ENCODE measurements at regions not wholly inside any gene's neighbourhood (a gene's known extent, or its start where the extent isn't known, plus 50 kb on each side); places are given as distances from the start of the nearest gene placed in this dataset.
"Not testable (repeated sequence)": the region's sequence is repeated elsewhere in the genome, so short reads cannot be mapped to it uniquely, and the experiment has no call there.

GRCh38 chr5:89630064-89630463, 747.1 kb upstream of the MEF2C start:
- DNase-seq (ENCODE audit: low spot score), result not testable (repeated sequence)

- no peak for DNase-seq (ENCODE audit: low spot score)
Measured at GRCh38 chr5:89628876-89629635, 746.1 kb upstream of the MEF2C start.

GRCh38 chr5:89615839-89616518, 733.0 kb upstream of the MEF2C start:
- DNase-seq (ENCODE audit: low spot score), result no peak

GRCh38 chr5:89613222-89613956, 730.4 kb upstream of the MEF2C start:
- no peak for DNase-seq (ENCODE audit: low spot score)

GRCh38 chr5:89606939-89607534, 724.1 kb upstream of the MEF2C start:
- DNase-seq (ENCODE audit: low spot score), result no peak

- DNase-seq (ENCODE audit: low spot score), result no peak
Measured at GRCh38 chr5:89604342-89604741, 721.4 kb upstream of the MEF2C start.

GRCh38 chr5:89601880-89602279, 718.9 kb upstream of the MEF2C start:
- no peak for DNase-seq (ENCODE audit: low spot score)

GRCh38 chr5:89597878-89598277, 714.9 kb upstream of the MEF2C start:
- no peak for DNase-seq (ENCODE audit: low spot score)

- DNase-seq (ENCODE audit: low spot score), result no peak
Measured at GRCh38 chr5:89596821-89597220, 713.8 kb upstream of the MEF2C start.

GRCh38 chr5:89595056-89595455, 712.1 kb upstream of the MEF2C start:
- no peak for DNase-seq (ENCODE audit: low spot score)

- DNase-seq (ENCODE audit: low spot score), result peak; percentile 11
Measured at GRCh38 chr5:89584339-89584956, 701.5 kb upstream of the MEF2C start.

GRCh38 chr5:89583534-89583933, 700.5 kb upstream of the MEF2C start:
- DNase-seq (ENCODE audit: low spot score), result no peak

GRCh38 chr5:89582768-89583339, 699.9 kb upstream of the MEF2C start:
- DNase-seq (ENCODE audit: low spot score), result no peak

GRCh38 chr5:89580976-89581375, 698.0 kb upstream of the MEF2C start:
- no peak for DNase-seq (ENCODE audit: low spot score)

GRCh38 chr5:89575319-89575718, 692.3 kb upstream of the MEF2C start:
- no peak for DNase-seq (ENCODE audit: low spot score)

- peak; percentile 36 for DNase-seq (ENCODE audit: low spot score)
Measured at GRCh38 chr5:89573345-89573744, 690.4 kb upstream of the MEF2C start.

- DNase-seq (ENCODE audit: low spot score), result no peak
Measured at GRCh38 chr5:89572696-89573095, 689.7 kb upstream of the MEF2C start.

- DNase-seq (ENCODE audit: low spot score), result no peak
Measured at GRCh38 chr5:89570557-89570956, 687.6 kb upstream of the MEF2C start.

- no peak for DNase-seq (ENCODE audit: low spot score)
Measured at GRCh38 chr5:89566340-89566739, 683.4 kb upstream of the MEF2C start.

- no peak for DNase-seq (ENCODE audit: low spot score)
Measured at GRCh38 chr5:89560696-89561095, 677.7 kb upstream of the MEF2C start.

GRCh38 chr5:89556215-89556913, 673.4 kb upstream of the MEF2C start:
- DNase-seq (ENCODE audit: low spot score), result peak; percentile 43

Measured in COLO829 (cell line).